ENCODE measurements at regions not wholly inside any gene's neighbourhood (a gene's known extent, or its start where the extent isn't known, plus 50 kb on each side); places are given as distances from the start of the nearest gene placed in this dataset.

DNA sequence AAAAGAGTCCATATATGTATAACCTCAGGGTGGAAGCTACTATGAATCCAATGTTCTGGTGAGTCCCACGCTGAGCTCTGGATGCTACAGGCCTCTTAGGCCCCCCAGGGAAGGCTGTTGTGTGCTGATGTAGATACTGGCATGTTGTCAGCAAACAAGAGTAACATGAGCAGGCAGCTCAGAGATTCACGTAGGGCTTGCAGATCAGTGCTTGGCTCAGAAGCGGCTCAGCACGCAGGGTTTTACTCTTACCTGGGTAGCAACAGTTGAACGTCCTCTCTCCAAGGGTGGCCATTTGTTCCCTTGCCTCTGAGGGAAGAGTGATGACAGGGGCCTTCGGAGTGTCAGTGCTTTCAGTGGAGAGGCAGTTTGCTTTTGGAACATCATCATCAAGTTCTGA lies 93.4 kb downstream of the ZFP64 start:
- H3K27ac ChIP-seq: no peak overlapping the region
- no peak overlapping the region for H3K4me3 ChIP-seq
- no peaks in the 10 kb centered on the region for H3K9me3 ChIP-seq
- H3K27me3 ChIP-seq: peaks cover 0 to 4% (median 0%) of the 10 kb centered on the region in 3 donors
- intact Hi-C loops (cut with DNase I; ENCODE audit: low total_unique reads) (no loop called here), in situ Hi-C loops (cut with MboI; ENCODE audit: low sequenced_read_pairs in 4 of 4) (loop anchor here in 1 of 4 donors (25.0 kb wide), 1 partner anchor 736 kb away; no protein-coding TSS in a partner anchor)
- H3K4me1 ChIP-seq: no peaks in the 10 kb centered on the region
- TF ChIP-seq, protein P1, sequence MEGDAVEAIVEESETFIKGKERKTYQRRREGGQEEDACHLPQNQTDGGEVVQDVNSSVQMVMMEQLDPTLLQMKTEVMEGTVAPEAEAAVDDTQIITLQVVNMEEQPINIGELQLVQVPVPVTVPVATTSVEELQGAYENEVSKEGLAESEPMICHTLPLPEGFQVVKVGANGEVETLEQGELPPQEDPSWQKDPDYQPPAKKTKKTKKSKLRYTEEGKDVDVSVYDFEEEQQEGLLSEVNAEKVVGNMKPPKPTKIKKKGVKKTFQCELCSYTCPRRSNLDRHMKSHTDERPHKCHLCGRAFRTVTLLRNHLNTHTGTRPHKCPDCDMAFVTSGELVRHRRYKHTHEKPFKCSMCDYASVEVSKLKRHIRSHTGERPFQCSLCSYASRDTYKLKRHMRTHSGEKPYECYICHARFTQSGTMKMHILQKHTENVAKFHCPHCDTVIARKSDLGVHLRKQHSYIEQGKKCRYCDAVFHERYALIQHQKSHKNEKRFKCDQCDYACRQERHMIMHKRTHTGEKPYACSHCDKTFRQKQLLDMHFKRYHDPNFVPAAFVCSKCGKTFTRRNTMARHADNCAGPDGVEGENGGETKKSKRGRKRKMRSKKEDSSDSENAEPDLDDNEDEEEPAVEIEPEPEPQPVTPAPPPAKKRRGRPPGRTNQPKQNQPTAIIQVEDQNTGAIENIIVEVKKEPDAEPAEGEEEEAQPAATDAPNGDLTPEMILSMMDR (IDR thresholded peaks at IDR 0.05 in 4 of 5, conservative IDR thresholded peaks at IDR 0.05 in 1 of 5): no peak
- no peak for TF ChIP-seq POLR2A (IDR thresholded peaks at IDR 0.05)
- H3K36me3 ChIP-seq: no peaks in the 10 kb centered on the region
- ATAC-seq (no peak), DNase-seq (no peak)

GRCh38 chr20:52096117-52096516 lies 95.5 kb downstream of the ZFP64 start:
- no peak for TF ChIP-seq POLR2A (IDR thresholded peaks at IDR 0.05)
- TF ChIP-seq, protein P1 (IDR thresholded peaks at IDR 0.05 in 4 of 5, conservative IDR thresholded peaks at IDR 0.05 in 1 of 5): no peak
- Histone ChIP-seq H3K27me3 (no peaks in the 10 kb centered on the region), H3K4me1 (no peaks in the 10 kb centered on the region), H3K27ac (no peak overlapping the region), H3K36me3 (no peaks in the 10 kb centered on the region), H3K9me3 (no peaks in the 10 kb centered on the region), H3K4me3 (no peak overlapping the region)
- intact Hi-C loops (cut with DNase I; ENCODE audit: low total_unique reads): no loop called here
- in situ Hi-C loops (cut with MboI; ENCODE audit: low sequenced_read_pairs in 4 of 4): loop anchor here in 1 of 4 donors (25.0 kb wide), 1 partner anchor 734 kb away; no protein-coding TSS in a partner anchor
- ATAC-seq (no peak), DNase-seq (no peak)

DNA sequence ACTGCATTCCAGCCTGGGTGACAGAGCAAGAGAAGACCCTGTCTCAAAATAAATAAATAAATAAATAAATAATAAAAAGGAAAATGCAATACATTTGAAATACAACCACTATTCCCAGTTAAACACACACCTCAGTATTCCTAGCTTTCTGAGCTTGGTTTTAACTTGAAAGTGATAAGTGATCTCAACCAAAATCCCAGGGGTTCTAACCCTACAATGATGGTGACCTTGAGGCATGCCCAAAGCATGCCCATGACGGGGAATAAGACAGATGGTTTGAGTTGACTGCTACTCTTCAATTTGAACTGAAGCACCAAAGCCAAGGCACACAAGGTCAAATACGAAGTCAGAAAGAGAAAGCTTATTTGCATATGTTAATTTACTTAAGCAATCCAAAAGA lies 96.9 kb downstream of the ZFP64 start:
- H3K4me1 ChIP-seq: no peaks in the 10 kb centered on the region
- no peaks in the 10 kb centered on the region for H3K27me3 ChIP-seq
- H3K27ac ChIP-seq: no peak overlapping the region
- ATAC-seq (no peak), DNase-seq (no peak)
- TF ChIP-seq, protein P1 (IDR thresholded peaks at IDR 0.05 in 4 of 5, conservative IDR thresholded peaks at IDR 0.05 in 1 of 5): no peak
- TF ChIP-seq POLR2A (IDR thresholded peaks at IDR 0.05): no peak
- H3K9me3 ChIP-seq: no peaks in the 10 kb centered on the region
- no peak overlapping the region for H3K4me3 ChIP-seq
- in situ Hi-C loops (cut with MboI; ENCODE audit: low sequenced_read_pairs in 4 of 4) (loop anchor here in 1 of 4 donors (25.0 kb wide), 1 partner anchor 732 kb away; no protein-coding TSS in a partner anchor), intact Hi-C loops (cut with DNase I; ENCODE audit: low total_unique reads) (no loop called here)
- H3K36me3 ChIP-seq: no peaks in the 10 kb centered on the region

- no peak overlapping the region for H3K4me3 ChIP-seq
- ATAC-seq (no peak), DNase-seq (no peak)
- in situ Hi-C loops (cut with MboI; ENCODE audit: low sequenced_read_pairs in 4 of 4): loop anchor here in 1 of 4 donors (25.0 kb wide), 1 partner anchor 731 kb away; no protein-coding TSS in a partner anchor
- H3K9me3 ChIP-seq: no peaks in the 10 kb centered on the region
- no peaks in the 10 kb centered on the region for H3K4me1 ChIP-seq
- no peaks in the 10 kb centered on the region for H3K27me3 ChIP-seq
- H3K36me3 ChIP-seq: no peaks in the 10 kb centered on the region
- intact Hi-C loops (cut with DNase I; ENCODE audit: low total_unique reads): no loop called here
- H3K27ac ChIP-seq: no peak overlapping the region
- TF ChIP-seq, protein P1 (IDR thresholded peaks at IDR 0.05 in 4 of 5, conservative IDR thresholded peaks at IDR 0.05 in 1 of 5): no peak
- TF ChIP-seq POLR2A (IDR thresholded peaks at IDR 0.05): no peak
These were observed 98.0 kb downstream of the ZFP64 start for GRCh38 chr20:52093575-52093974.

DNA sequence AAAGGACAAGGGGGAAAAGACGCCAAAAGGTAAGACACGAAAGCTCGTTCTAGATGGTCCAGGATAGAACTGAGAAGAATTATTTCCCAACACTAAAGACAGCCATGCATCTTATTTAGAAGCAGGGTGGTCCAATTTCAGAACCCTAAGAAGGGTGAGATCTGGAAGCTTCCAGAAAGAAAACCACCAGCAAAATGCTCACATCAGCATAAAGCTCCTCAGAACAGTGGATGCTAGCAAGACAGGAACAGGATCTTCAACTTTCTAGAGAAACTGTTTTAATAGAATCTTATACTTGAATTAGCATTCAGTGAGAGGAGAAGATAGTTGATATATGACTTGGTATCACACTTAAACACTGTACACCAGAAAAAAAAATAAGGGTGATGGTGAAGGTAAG lies 101.5 kb downstream of the ZFP64 start:
- Histone ChIP-seq H3K4me1 (no peaks in the 10 kb centered on the region), H3K27ac (no peak overlapping the region), H3K36me3 (peaks cover 0 to 4% of the 10 kb centered on the region in 2 donors), H3K9me3 (no peaks in the 10 kb centered on the region), H3K27me3 (no peaks in the 10 kb centered on the region), H3K4me3 (no peak overlapping the region)
- DNase-seq (no peak), ATAC-seq (no peak)
- intact Hi-C loops (cut with DNase I; ENCODE audit: low total_unique reads): no loop called here
- TF ChIP-seq POLR2A (IDR thresholded peaks at IDR 0.05): no peak
- TF ChIP-seq, protein P1 (IDR thresholded peaks at IDR 0.05 in 4 of 5, conservative IDR thresholded peaks at IDR 0.05 in 1 of 5): no peak
- in situ Hi-C loops (cut with MboI; ENCODE audit: low sequenced_read_pairs in 4 of 4): loop anchor here in 1 of 4 donors (25.0 kb wide), 1 partner anchor 728 kb away; no protein-coding TSS in a partner anchor
